ENCODE measurements at regions not wholly inside any gene's neighbourhood (a gene's known extent, or its start where the extent isn't known, plus 50 kb on each side); places are given as distances from the start of the nearest gene placed in this dataset.

DNA sequence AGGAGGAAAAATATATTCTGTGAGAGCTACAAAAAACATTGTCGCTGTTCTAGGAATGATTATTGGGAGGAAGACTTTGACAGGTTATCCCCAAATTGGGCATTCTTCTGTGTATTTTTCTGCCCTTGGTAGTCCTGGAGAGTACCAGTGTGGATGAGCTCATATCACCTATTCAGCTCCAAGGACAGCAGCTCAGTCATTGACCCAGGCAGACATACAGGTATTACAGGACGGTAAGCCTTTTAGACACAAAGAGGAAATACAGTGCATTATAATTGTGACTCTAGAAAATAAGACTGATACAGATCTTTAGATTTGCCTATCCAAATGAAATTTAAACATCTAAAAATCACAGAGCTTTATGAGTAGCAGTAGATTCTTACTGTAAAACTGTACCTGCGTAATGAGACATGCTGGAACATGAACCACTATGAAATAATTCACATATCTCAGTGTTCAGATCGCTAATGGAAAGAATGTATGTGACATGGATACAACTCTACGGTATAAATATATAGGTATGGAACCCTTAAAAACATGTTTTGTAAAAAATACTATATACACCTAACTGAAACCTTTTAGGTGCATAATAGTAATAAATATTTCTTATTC is 56.0 kb downstream of the PLK2 start:
- DNase-seq: no peak

DNA sequence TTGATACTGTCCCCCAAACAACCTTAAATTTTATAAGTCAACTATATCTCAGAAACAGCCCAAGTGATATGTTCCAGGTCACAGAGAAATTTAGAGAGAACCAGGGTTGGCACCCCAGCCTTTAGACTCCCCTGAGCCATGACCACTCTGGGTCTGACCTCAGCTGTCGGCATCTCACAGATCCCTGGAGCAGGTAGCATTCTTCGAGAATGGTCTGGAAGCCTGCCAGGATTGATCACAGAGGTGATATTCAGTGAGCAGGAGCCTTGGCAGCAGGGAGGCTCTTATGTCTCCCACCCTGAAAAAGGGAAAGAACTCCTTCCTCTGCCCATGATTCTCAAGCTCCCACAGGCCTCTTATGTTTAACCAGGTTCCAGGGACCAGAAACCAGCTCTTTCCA is 58.2 kb downstream of the PLK2 start:
- DNase-seq: no peak

DNA sequence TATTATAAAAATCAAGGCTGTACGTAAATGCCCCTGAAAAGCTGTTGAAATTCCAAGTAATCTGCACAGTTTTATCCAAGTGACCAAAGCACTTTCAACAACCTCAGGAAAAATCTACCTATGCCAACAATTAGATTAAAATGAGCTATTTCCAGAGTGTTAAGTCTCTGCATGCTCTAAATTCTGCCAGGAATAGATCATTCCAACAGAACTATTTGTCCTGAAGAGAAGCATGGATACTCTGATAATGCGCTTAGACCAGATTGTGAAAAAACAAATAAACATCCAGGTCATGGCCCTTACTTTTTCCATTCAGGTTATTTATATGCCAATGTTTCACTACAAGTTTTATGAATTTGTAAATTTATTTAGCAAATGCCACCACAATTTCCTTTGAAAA is 59.1 kb downstream of the PLK2 start:
- DNase-seq: no peak

DNA sequence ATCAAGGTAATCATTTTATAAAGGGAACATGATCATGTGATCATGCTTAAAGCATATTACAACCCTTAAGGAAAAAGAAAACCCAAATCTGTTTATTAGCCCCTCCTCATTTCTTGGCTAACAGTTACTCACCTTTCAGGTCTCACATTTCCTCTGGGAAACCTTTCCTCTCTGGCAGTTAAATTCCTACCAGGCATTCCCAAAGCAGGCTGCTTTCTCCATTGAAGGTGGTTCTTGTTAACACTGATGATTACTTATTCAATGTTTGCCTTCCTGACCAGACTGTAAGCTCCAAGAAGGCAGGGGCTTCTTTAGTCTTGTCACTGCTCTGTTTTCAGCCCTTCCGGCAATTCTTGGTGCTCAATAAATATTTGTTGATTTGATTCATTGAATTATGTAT is 59.9 kb downstream of the PLK2 start:
- no peak for DNase-seq

DNA sequence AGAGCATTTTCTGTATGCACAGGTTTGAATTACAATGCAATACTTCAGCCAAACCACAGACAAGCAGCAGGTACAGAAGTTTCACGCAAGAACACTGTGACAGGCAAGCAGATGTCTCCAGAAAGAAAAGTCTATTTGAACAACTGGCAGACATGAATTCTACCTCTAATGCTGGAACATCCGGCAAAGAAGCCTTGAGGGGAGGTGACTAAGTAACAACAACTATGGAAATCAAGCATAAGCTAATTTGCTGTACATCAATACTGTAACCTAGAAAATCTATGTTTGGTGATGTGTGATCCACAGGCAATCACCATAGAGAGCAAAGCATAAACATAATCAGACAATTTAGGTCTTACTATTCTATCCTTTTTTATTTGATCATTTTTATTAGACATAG is 65.5 kb downstream of the PLK2 start:
- DNase-seq: no peak

DNA sequence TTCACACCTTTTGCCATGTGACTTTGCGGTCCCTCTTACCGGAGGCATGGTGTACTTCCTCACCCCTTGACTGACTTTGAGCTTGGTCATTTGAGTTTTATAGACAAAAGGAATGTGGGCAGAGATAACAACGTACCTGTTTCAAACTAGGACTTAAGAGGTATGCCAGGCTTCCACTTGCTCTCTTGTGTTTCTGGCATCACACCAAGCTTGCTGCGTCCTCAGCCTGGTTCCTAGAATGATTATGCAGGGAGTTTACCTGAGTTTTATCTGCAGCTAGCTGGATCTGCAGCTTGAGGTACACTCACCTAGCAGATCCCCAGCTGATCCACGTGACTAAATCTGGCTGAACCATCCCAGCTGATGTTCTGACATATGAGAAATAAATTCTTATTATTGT is 66.2 kb downstream of the PLK2 start:
- DNase-seq: no peak

DNA sequence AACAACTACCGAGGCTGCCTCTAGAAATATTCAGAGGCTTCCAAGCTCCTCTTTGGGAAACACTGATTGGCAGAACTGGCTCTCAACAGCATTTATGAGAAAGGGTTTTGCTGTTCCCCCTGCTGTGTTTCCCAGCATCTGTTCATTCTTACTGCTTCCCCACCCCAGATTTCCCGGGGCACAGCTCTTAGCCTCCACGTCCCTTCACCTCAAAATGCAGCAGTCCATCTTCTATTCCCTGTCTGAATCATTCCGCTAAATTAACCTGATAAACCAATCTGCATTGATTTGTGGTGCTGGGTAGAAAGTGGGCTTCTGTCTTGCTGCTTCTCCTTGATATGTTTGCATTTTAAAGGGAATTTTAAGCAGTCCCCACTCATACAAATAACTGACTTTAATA is 67.4 kb downstream of the PLK2 start:
- DNase-seq: no peak

DNA sequence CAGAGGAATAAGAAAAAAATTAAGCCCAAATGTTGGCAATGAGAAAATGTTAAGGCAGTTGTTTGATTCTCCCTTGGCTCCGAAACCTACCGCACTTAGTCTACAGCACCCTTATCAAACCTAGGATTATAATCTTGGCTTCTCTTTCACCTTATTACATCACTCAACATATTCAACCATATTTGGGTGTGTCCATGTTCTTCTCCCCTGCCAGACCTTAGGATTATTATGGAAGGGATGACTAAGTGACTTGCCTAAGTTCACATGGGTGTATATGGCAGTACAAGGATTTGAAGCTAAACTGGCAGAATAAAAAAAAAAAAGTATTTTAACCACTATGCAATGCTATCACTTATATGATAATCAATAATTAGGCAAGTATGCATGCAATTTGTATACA is 76.4 kb downstream of the PLK2 start:
- no peak for DNase-seq

DNA sequence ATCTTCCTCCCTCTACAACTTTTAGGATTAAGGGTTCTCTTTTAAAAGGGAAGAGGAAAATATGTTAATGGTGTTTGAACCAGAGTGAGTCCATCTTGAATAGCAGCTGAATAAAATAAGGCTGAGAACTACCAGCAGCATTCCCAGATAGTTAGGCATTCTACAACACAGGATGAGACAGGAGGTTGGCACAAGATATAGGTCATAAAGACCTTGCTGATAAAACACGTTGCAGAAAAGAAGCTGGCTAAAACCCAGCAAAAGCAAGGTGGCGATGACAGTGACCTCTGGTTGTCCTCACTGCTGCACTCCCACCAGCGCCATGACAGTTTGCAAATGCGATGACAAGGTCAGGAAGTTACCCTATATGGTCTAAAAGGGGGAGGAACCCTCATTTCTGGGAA is 77.8 kb downstream of the PLK2 start:
- no peak for DNase-seq

DNA sequence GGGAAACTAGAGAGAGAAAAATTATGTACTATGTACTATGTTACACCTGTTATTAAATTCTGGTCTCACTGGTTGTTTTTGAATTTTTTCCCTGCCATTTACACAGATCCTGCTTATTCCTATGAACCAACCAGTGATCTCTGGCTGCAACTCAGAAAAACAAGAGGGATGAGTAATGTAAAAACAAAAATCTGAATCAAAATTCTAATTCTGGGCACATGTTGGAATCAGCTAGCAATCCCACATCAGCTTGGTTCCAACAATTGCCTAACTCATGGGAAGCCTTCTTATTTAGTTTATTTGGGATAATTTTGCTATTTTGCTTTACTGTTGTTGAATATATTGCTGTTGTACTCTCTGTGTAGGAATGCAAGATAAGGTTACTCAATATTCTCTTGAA is 78.3 kb downstream of the PLK2 start:
- no peak for DNase-seq

DNA sequence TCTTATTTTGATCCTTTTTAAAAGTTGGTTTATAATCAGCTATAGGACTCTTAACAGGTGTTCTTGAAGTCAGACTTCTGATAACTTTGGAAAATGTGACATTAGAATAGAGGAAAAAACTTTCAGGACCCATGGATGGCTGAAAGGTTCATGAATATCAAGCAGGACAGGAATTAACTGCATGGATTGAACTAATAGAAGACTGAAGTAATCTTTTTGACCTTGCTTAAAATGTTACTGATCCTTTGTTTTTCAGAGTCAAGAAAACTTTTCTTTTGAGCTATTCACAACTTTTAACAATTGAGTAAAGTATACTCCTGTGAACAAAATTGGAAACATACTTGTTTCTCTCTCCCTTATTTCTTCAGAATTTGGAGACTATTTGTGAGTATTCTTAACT is 79.2 kb downstream of the PLK2 start:
- no peak for DNase-seq

DNA sequence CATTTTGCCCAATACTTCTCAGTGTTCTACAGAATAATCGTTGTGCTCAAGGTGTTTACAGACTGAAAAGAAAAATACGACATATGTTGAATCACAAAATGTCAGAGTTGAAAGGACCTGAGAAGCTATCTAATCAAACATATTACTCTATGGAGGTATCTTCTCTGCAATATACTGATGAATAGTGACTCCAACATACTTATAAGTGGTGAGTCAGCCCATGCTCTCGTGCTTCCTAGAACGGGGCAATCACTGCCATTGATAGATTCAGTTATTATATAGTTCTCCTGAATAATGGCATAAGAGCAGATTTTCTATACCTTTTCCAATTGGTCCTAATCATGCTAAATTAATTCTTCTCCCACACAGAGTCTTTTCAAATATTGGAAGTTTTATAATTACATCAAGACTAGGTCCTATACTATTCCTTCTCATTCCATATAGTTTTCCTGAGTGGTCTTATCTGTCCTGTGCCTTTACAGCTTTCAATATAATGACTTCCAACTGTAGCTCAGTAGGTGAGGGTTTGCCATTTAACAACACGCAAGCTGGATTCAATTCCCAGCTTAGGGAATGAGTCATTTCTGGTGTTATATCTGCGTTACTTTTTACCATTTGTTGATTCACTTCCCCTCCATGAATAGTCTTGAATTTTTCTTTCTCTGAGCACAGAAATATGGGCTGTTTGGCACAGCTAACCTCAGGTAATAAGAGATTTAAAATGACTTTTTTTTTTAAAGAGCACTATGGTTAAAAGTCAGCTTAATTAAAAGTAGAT is 81.1 kb downstream of the PLK2 start:
- DNase-seq: no peak

DNA sequence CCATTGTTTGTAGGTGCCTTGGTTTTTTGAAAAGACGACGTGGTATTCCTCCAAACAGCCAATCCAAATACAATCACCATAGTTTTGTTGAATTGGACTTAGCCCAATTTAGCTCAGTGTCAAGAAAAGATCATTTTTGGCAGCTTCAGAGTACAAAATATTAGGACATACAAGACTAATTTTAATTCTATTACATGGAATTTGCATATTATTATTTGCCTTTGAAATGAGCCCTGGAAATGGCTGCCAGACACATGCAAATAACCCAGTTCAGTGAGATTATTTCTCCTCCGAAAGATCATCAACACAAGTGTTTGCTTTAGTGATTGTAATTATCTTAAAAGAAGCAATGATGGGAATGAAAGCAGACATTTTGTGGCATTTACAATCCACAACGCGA is 89.3 kb downstream of the PLK2 start:
- no peak for DNase-seq

DNA sequence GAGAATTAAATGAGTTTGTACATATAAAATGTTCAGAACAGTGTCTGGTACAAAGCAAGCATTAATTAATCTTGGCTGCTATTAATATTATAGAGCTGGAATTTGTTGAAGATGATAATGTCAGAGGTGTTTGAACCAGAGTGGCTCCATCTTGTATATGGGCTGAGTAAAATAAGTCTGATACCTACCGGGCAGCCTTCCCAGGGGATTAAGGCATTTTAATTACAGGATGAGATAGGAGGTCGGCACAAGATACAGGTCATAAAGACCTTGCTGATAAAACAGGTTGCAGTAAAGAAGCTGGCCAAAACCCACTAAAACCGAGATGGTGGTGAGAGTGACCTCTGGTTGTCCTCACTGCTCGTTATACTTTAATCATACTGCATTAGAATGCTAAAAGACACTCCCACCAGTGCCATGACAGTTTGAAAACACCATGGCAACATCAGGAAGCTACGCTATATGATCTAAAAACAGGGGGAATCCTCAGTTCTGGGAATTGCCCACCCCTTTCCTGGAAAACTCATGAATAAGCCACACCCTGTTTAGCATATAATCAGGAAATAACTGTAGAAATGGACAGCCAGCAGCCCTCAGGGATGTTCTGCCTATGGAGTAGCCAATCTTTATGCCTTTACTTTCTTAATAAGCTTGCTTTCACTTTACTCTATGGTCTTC is 90.2 kb downstream of the PLK2 start:
- no peak for DNase-seq

DNA sequence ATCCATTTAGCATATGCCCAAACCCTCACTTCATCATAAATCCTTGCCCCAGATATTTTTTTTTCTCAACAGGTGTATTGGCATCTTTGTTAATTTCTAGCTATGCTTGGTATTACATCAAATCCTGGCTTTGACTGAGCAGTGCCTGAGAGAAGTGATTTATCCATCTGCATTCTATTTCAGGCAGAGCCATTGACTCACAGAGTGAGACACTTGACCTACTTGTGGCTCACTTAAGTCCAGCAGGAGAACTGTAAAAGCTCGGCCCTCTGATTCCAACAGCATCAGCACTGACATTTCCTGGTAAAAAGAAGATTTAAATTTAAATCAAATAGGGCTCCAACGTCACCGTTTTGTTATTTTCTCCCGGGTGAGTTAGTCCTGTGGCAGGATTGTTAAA is 93.4 kb downstream of the PLK2 start:
- no peak for DNase-seq

DNA sequence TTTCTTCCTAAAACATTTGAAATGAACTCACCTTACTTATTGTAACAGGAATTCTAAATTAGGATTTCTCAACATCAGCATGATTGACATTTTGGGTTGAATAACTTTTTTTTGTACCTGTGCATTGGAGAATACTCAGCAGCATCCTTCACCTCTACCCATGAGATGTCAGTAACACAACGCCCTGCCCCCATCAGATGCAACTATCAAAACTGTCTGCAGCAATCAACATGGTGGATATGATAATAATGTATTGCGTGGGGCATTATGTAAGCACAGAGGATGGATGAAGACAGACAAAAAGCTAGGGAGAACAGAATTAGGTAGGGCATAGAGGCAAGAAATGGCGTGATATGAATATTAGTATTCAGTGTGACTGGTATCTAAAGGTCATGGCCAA is 94.1 kb downstream of the PLK2 start:
- DNase-seq: no peak

DNA sequence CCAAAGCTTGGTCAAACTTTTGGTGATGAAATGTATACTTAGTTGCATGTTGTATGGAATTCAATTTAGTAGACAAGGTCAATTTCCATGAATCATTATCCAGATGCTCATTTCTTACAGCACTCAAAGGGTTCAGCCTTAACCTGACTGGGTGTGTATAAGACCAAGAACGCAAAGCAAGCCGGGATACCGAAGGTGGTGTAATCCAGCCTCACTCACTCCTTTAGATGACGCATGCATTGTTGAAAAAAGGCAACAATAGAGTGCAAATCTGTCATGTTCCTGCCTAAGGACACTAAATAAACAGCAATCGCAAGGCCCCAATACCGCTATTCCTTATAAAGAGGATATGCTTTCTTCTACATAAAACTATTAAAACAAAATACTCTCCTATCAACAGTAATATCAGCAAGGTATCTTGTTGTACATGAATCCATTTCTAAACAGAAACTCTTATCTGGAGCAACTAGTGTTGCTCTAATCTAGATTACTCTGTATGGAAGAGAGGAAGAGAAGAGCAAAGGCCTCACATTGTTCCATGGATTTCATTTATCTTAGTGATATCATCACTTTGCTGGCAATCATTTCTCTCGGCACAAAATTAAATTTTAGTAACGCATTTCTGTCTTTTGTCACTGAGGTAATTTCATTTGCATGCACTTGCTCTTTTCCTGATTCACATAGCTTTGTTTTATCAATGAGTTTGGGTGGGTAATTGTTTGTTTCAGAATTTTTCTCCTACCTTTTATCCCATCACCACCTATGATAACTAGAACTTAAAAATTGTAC is 96.2 kb downstream of the PLK2 start:
- no peak for DNase-seq

DNA sequence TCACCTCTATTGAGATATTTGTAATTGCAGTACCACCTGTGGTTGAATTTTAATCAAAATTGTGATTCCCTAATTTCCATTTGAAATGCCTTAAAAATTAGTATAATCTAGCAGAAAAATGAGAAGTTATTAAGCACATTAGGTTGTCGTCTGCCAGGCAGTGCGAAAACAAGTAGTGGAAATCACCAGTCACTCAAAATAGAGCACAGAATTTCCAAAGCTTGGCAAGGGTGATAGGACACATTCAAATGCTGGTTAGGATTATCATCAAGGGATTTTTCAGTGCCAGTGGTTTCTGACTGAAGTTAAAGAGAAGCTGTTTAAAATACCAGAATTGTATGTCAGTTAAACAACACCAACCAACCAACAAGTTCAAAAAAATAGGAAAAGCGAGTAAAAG is 97.8 kb downstream of the PLK2 start:
- DNase-seq: no peak

DNA sequence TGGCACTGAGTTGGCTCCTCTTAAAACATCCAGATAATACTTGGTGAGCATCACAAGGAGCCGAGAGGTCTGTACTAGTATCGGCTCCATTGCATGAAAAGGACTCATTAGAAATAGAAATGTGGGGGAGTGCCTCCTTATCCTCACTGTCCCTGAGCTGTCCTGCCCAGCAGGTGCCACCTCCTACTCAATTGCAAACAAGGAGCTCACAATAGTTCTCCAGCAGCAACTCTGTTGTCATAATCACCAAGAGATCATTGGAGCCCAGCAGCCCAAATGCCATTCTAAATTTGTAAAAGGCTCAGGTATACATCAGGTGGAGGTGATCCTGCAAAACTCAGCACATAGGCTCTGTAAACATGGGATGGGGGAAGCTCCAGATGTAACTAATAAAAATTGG is 99.1 kb downstream of the PLK2 start:
- no peak for DNase-seq

DNA sequence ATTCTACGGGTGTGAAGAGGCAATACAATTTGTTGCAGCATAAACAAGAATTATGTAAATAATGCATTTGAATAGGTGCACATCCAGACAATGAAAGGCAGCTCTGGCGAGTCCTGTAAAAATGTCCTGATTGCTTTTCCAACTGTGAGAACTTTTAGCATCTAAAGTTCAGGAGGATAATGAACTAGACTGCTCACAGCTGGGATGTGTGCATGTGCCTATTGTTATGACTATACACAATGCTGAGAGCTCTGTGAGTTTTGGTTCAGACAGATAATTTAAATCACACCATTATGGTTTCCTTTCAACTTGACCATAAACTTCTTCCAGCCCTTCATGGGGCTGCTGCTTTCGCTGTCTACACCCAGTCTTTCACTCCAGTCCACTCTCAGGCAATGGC is 99.9 kb downstream of the PLK2 start:
- DNase-seq: no peak

DNA sequence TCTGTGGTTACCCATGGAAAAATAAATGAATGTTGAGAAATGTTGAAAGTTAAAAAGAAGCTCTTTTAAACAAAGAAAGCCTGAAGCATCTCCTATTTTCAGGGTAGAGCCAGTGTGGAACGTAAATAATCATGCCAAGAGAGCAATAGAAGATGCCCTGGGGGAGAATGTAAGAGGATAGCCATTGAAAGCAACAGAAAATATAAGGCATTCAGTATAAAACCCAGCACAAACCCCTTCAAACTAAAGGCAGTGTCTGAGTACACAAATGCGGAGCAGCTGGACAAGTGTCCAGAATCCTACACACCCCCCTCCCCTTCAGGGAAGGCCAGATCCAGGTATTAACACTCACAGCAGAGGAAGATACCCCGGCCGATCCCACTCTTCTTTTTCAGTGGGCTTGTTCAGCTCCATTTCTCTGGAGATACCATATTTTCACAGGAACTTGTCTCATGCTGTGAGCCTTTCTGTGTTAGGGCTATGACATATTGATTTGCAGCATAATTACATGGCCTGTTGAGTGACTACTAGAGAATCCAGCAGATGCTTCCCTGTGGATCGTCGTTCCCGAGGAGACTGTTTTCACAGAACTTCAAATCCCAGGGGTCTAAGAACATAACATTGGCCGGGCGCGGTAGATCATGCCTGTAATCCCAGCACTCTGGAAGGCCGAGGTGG is 101.2 kb downstream of the PLK2 start:
- no peak for DNase-seq

DNA sequence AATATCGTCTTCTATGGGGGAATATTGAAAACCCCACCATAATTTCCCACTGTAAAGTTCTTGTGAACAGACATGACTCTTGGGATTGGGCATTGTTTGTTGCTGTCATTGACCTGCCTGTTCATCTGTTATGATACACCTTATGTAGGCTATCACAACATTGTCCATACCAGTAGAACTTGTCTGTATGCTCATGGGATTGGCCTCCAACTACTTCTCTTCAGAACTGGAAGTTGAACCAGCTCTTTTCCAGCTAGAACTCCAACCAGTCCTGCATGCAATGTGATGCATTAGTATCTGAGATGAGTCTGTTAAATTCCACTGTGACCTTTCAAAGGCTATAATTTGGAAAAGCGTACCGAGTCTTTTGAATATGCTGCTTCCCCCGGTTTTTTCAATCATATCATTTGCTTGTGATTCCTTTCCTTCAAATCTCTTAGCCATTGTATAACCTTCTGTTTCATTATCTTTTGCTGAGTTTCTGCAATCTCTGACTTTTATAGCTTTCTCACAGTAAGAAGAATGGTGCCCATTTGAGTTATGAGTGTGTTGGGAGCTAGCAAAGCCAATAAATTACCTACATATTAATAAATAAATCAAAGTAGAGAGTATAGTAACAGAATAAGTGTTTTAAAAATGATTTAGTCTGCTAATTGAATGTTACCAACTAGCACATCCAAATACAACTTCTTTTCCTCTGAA is 101.9 kb downstream of the PLK2 start:
- DNase-seq: no peak
